K562 (cell line): ENCODE measurements at regions not wholly inside any gene's neighbourhood (a gene's known extent, or its start where the extent isn't known, plus 50 kb on each side); places are given as distances from the start of the nearest gene placed in this dataset.

Source experiments
- ATAC-seq: fragments of 200-7000 bp; cut with Tn5 transposase; 3 replicates; pipeline ENCODE4 v1.9.1; 2020; ENCODE audit warnings: moderate library complexity
- BruUV-seq: library from RNA; stranded (reverse); fragments of 400-500 nt; replicated peaks from 2 replicates; lab custom pipeline; 2021; lab: Mats Ljungman, UMichigan
- CTCF ChIA-PET: fragments of 300-600 bp; formaldehyde crosslinking; extraction: SDS; loops from one replicate; lab custom pipeline; 2021; ENCODE audit warnings: low intra/inter-chr PET ratio; lab: Yijun Ruan, JAX
- POLR2A ChIA-PET: fragments of 300-600, 350-650 bp; sonication (Branson Sonifier 250); formaldehyde crosslinking; extraction: SDS; loops from one replicate; lab custom pipeline; 2021; ENCODE audit warnings: antibody characterized with exemption, inconsistent platforms; lab: Yijun Ruan, JAX
- DNase-seq, 4 experiments: peaks; one replicate each; pipeline versions ENCODE4 v3.0.0 to v3.0.0-alpha.2; 2011 to 2018; ENCODE audit warnings: low spot score in 3 of 4, mixed read lengths in 3 of 4; ENCODE audit errors: extremely low read depth in 1 of 4
- FAIRE-seq: peaks from 2 replicates; lab custom pipeline; 2011; peaks lifted over from hg19 to GRCh38; lab: Jason Lieb, UNC
- H2AFZ ChIP-seq: 2 replicates; pipeline ENCODE4 v1.6.0; 2011; ENCODE audit warnings: low read depth, low read length, control low read depth, inconsistent platforms
- H3K27ac ChIP-seq: fragments of 200-600 bp; 3 replicates; pipeline ENCODE4 v1.8.0; 2011; ENCODE audit warnings: low read depth, mild to moderate bottlenecking, control low read depth, inconsistent platforms, low read length, moderate library complexity, mixed read lengths; ENCODE audit errors: extremely low read depth
- H3K27me3 ChIP-seq, 2 experiments: fragments of 300-600 bp in 1 of 2; 2 replicates in 1 of 2; 3 replicates in 1 of 2; pipeline versions ENCODE4 v1.6.0 to v1.8.0; 2011; ENCODE audit warnings: inconsistent platforms in 2 of 2, low read length in 2 of 2, mild to moderate bottlenecking in 1 of 2, mixed read lengths in 1 of 2, moderate library complexity in 1 of 2; ENCODE audit not compliant: control insufficient read depth in 2 of 2, insufficient read depth in 2 of 2
- H3K36me3 ChIP-seq: fragments of 300-600 bp; 3 replicates; pipeline ENCODE4 v1.8.0; 2011; ENCODE audit warnings: mild to moderate bottlenecking, low read length, inconsistent platforms; ENCODE audit not compliant: control insufficient read depth, insufficient read depth
- H3K4me1 ChIP-seq, 2 experiments: fragments of 200-600 bp in 1 of 2; replicated peaks in 1 of 2; 2 replicates in 1 of 2; 3 replicates in 1 of 2; pipeline versions ENCODE4 v1.5.1 to v1.8.0; 2011; ENCODE audit warnings: inconsistent platforms in 2 of 2, low read length in 2 of 2, mild to moderate bottlenecking in 1 of 2, mixed read lengths in 1 of 2, moderate library complexity in 1 of 2; ENCODE audit not compliant: control insufficient read depth in 2 of 2, insufficient read depth in 2 of 2
- H3K4me2 ChIP-seq: 2 replicates; pipeline ENCODE4 v1.6.1; 2011; ENCODE audit warnings: low read length, control low read depth, inconsistent platforms, mixed read lengths; ENCODE audit not compliant: insufficient read depth
- H3K4me3 ChIP-seq: fragments of 200-600 bp; sonication (generic), shearing (Covaris generic); 2 replicates; pipeline ENCODE4 v1.5.1; 2016; ENCODE audit warnings: control low read depth, inconsistent platforms
- H3K79me2 ChIP-seq: fragments of 200-600 bp; 3 replicates; pipeline ENCODE4 v1.8.0; 2011; ENCODE audit warnings: low read length, inconsistent platforms; ENCODE audit not compliant: control insufficient read depth, insufficient read depth
- H3K9ac ChIP-seq, 2 experiments: 2 replicates each; pipeline versions ENCODE4 v1.6.0 to v1.6.1; 2011; ENCODE audit warnings: low read depth in 2 of 2, low read length in 2 of 2, control low read depth in 1 of 2, inconsistent platforms in 1 of 2, mild to moderate bottlenecking in 1 of 2, mixed read lengths in 1 of 2; ENCODE audit not compliant: insufficient read depth in 1 of 2
- H3K9me1 ChIP-seq: one replicate; pipeline ENCODE4 v1.6.0; 2011; ENCODE audit warnings: inconsistent platforms, mild to moderate bottlenecking, low read length, moderate library complexity; ENCODE audit not compliant: control insufficient read depth, insufficient read depth
- H3K9me3 ChIP-seq: replicated peaks from 2 replicates; pipeline ENCODE4 v1.5.1; 2011; ENCODE audit warnings: low read depth, low read length, inconsistent platforms; ENCODE audit not compliant: control insufficient read depth, insufficient read depth
- H4K20me1 ChIP-seq: replicated peaks from 2 replicates; pipeline ENCODE4 v1.6.1; 2011; ENCODE audit warnings: low read length, inconsistent platforms, mixed read lengths; ENCODE audit not compliant: control insufficient read depth, insufficient read depth
- BRD4 ChIP-seq: fragments of 200-600 bp; sonication (generic); IDR thresholded peaks from 2 replicates; pipeline ENCODE4 v1.6.1; 2017; ENCODE audit warnings: inconsistent platforms
- DIDO1 ChIP-seq: fragments of 450-650 bp; IDR thresholded peaks from 2 replicates; pipeline ENCODE4 v1.6.1; 2016; ENCODE audit warnings: low read depth, missing biosample characterization, missing genetic modification characterization
- GTF2F1 ChIP-seq: IDR thresholded peaks from 2 replicates; pipeline ENCODE4 v1.6.1; 2011; ENCODE audit warnings: low read depth, low read length, improper control_type of control experiment
- MCM5 ChIP-seq: fragments of 450-650 bp; IDR thresholded peaks from 2 replicates; pipeline ENCODE4 v1.6.1; 2016; ENCODE audit warnings: low read depth
- PHF20 ChIP-seq: fragments of 450-650 bp; IDR thresholded peaks from 2 replicates; pipeline ENCODE4 v1.6.1; 2018; ENCODE audit not compliant: partially characterized antibody
- RBFOX2 ChIP-seq: fragments of 200-400 bp; formaldehyde crosslinking; IDR thresholded peaks from 2 replicates; pipeline ENCODE4 v1.6.1; 2017; ENCODE audit warnings: low read depth, mild to moderate bottlenecking, low read length, moderate library complexity
- SIRT6 ChIP-seq: IDR thresholded peaks from one replicate; pipeline ENCODE4 v1.6.1; 2012; ENCODE audit warnings: low read depth, mild to moderate bottlenecking, control low read depth, inconsistent platforms, low read length, moderate library complexity
- SMAD2 ChIP-seq: fragments of 150-350 bp; IDR thresholded peaks from 2 replicates; pipeline ENCODE4 v1.6.1; 2014; ENCODE audit warnings: low read depth, mild to moderate bottlenecking, low read length
- ZNF140 ChIP-seq: fragments of 250-450 bp; sonication (Bioruptor Pico); IDR thresholded peaks from 2 replicates; pipeline ENCODE4 v1.8.0; 2021; ENCODE audit warnings: moderate library complexity, mild to moderate bottlenecking, inconsistent platforms
- ZNF239 ChIP-seq: fragments of 250-450 bp; sonication (Bioruptor Pico); IDR thresholded peaks from 2 replicates; pipeline ENCODE4 v1.4.0; 2020; ENCODE audit warnings: mild to moderate bottlenecking
- WGBS: fragments of 100-300 bp; shearing (Covaris generic); methylation state at CpG from one replicate; pipeline ENCODE4 v1.1.6; 2016; ENCODE audit warnings: low coverage, mixed read lengths; ENCODE audit not compliant: insufficient coverage; ENCODE audit errors: missing lambda C conversion rate; 5-methylcytosine and 5-hydroxymethylcytosine counted together
- in situ Hi-C: fragments of 300-500 bp; cut with MboI; formaldehyde crosslinking; loops from 4 replicates; pipeline ENCODE4 v1.15.0; 2018; ENCODE audit warnings: inconsistent platforms, mixed read lengths
- intact Hi-C: fragments of 100-400 bp; cut with micrococcal nuclease; formaldehyde crosslinking; loops from 2 replicates; pipeline ENCODE4 v1.14.2; 2022

DNA sequence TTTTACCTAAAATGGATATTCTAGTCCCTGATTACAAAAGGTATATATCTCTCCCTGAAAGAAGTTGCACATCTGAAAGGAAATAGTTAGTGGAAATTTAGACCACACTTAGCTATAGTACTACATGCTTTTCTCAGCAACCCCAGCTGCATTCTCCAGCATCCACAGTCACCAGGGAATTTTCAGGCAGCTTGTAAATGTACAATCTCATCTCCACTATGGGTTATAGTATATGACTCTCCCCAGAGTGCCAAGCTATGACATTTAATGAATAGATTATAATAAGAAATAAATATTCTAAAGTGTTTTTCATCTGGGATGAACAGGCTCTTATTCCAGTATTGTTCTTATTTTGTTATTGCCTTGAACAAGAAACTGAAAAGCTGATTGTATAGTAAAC, 197.6 kb upstream of the HNRNPA3 start:
- DNase-seq (no peak), FAIRE-seq (no peak)
- no peaks in the 10 kb centered on the region; a peak in 2 of 5 replicates for H3K27me3 ChIP-seq
- no peak overlapping the region for H2AFZ ChIP-seq
- H3K4me3 ChIP-seq, result no peak overlapping the region
- POLR2A ChIA-PET, result interaction anchor here (0.8 kb wide), 1 partner anchor 197 kb away, joined by 4 read pairs; the partner anchor contains the start of gene HNRNPA3
- H4K20me1 ChIP-seq, result no peaks in the 10 kb centered on the region
- H3K9ac ChIP-seq, result no peak overlapping the region
- no peaks in the 10 kb centered on the region for H3K79me2 ChIP-seq
- intact Hi-C loops, result no loop called here
- no peaks in the 10 kb centered on the region for H3K4me1 ChIP-seq
- TF ChIP-seq DIDO1 (no peak), ZNF239 (CRISPR knock-in tag) (no peak), RBFOX2 (no peak), SMAD2 (no peak), GTF2F1 (no peak), SIRT6 (no peak), BRD4 (no peak), MCM5 (no peak)
- TF ChIP-seq, all 486 proteins: peak for 0
- H3K9me1 ChIP-seq, result no peaks in the 10 kb centered on the region
- CTCF ChIA-PET, result no interaction called here
- in situ Hi-C loops, result no loop called here
- BruUV-seq, result no TSS peak
- H3K4me2 ChIP-seq, result no peak overlapping the region
- H3K9me3 ChIP-seq, result no peaks in the 10 kb centered on the region
- H3K27ac ChIP-seq, result no peak overlapping the region
- no peak for ATAC-seq
- H3K36me3 ChIP-seq, result no peaks in the 10 kb centered on the region

DNA sequence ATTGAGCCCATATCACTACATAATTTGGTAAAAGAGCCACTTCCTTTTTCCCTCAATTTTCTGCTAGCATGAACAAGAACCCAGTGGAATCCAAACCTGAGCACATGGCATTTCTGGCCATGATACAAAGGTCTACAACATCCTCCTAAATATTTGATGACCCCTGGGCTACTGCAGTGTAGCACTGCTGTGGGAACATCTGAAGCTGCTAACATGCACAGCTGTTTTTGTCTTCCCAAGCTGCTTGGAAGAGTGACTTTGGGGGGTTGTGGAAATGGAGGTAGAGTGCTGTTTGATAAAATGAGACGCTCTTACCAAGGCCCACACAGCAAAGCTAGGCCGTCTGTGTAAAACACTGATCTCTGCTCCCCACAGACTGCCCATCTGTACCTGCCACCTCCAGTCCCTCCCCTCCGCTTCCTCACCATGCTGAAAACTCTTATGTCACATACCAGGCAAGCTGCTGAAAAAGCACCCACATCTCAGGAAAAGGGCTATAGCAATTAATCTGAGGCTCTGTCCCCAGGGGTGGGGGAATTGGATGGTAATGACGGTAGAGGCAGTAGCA, 197.2 kb upstream of the HNRNPA3 start:
- Histone ChIP-seq H3K4me2 (no peak overlapping the region), H4K20me1 (no peaks in the 10 kb centered on the region), H3K4me3 (no peak overlapping the region), H3K9ac (no peak overlapping the region), H3K36me3 (no peaks in the 10 kb centered on the region), H3K27ac (no peak overlapping the region), H3K9me1 (no peaks in the 10 kb centered on the region), H2AFZ (no peak overlapping the region), H3K4me1 (no peaks in the 10 kb centered on the region), H3K79me2 (no peaks in the 10 kb centered on the region), H3K9me3 (no peaks in the 10 kb centered on the region), H3K27me3 (no peaks in the 10 kb centered on the region; a peak in 2 of 5 replicates)
- ATAC-seq, result no peak
- CTCF ChIA-PET, result no interaction called here
- intact Hi-C loops, result no loop called here
- no peak for FAIRE-seq
- POLR2A ChIA-PET, result no interaction called here
- in situ Hi-C loops, result no loop called here
- no peak for DNase-seq
- WGBS, result 0% methylated on average over 4 of the region's 4 CpGs
- TF ChIP-seq ZNF140 (CRISPR knock-in tag) (no peak), PHF20 (no peak)
- TF ChIP-seq, all 486 proteins: peak for 0
- BruUV-seq, result no TSS peak
